ENCODE measurements at regions not wholly inside any gene's neighbourhood (a gene's known extent, or its start where the extent isn't known, plus 50 kb on each side); places are given as distances from the start of the nearest gene placed in this dataset.
"Not testable (repeated sequence)": the region's sequence is repeated elsewhere in the genome, so short reads cannot be mapped to it uniquely, and the experiment has no call there.

GRCh38 chr4:135605076-135605475, 1403.5 kb upstream of the PABPC4L start:
- no peak for DNase-seq

- no peak for DNase-seq
Measured at GRCh38 chr4:135604531-135604930, 1402.9 kb upstream of the PABPC4L start.

- DNase-seq, result no peak
Measured at GRCh38 chr4:135601351-135601750, 1399.8 kb upstream of the PABPC4L start.

GRCh38 chr4:135598151-135598550, 1396.6 kb upstream of the PABPC4L start:
- DNase-seq, result no peak

- DNase-seq, result no peak
Measured at GRCh38 chr4:135594521-135594920, 1392.9 kb upstream of the PABPC4L start.

GRCh38 chr4:135575041-135575440, 1373.5 kb upstream of the PABPC4L start:
- DNase-seq, result no peak

- no peak for DNase-seq
Measured at GRCh38 chr4:135573251-135573650, 1371.7 kb upstream of the PABPC4L start.

- no peak for DNase-seq
Measured at GRCh38 chr4:135564090-135564489, 1362.5 kb upstream of the PABPC4L start.

GRCh38 chr4:135553213-135553612, 1351.6 kb upstream of the PABPC4L start:
- no peak for DNase-seq

GRCh38 chr4:135552131-135552530, 1350.5 kb upstream of the PABPC4L start:
- no peak for DNase-seq

GRCh38 chr4:135548711-135549110, 1347.1 kb upstream of the PABPC4L start:
- DNase-seq, result no peak

- no peak for DNase-seq
Measured at GRCh38 chr4:135545616-135546317, 1344.2 kb upstream of the PABPC4L start.

- no peak for DNase-seq
Measured at GRCh38 chr4:135538698-135539097, 1337.1 kb upstream of the PABPC4L start.

GRCh38 chr4:135533053-135533452, 1331.5 kb upstream of the PABPC4L start:
- DNase-seq, result no peak

GRCh38 chr4:135532132-135532531, 1330.5 kb upstream of the PABPC4L start:
- no peak for DNase-seq

- DNase-seq, result no peak
Measured at GRCh38 chr4:135515295-135515694, 1313.7 kb upstream of the PABPC4L start.

- peak in 1 of 3 donors; percentile 0 for DNase-seq
Measured at GRCh38 chr4:135510582-135510981, 1309.0 kb upstream of the PABPC4L start.

GRCh38 chr4:135508006-135508714, 1306.6 kb upstream of the PABPC4L start:
- no peak for DNase-seq

GRCh38 chr4:135497563-135498152, 1296.1 kb upstream of the PABPC4L start:
- DNase-seq, result no peak

- DNase-seq, result no peak
Measured at GRCh38 chr4:135492439-135492838, 1290.8 kb upstream of the PABPC4L start.

GRCh38 chr4:135485371-135485770, 1283.8 kb upstream of the PABPC4L start:
- DNase-seq, result no peak

- no peak for DNase-seq
Measured at GRCh38 chr4:135476272-135476671, 1274.7 kb upstream of the PABPC4L start.

- DNase-seq, result no peak
Measured at GRCh38 chr4:135464311-135464710, 1262.7 kb upstream of the PABPC4L start.

GRCh38 chr4:135447598-135447997, 1246.0 kb upstream of the PABPC4L start:
- not testable (repeated sequence) for DNase-seq

Measured in suppressor macrophage treated with lipopolysaccharide for 1 hour (primary cell).